GM19468 (cell line): ENCODE measurements at regions not wholly inside any gene's neighbourhood (a gene's known extent, or its start where the extent isn't known, plus 50 kb on each side); places are given as distances from the start of the nearest gene placed in this dataset.

Experiments
- ATAC-seq: cut with Tn5 transposase; IDR thresholded peaks from one replicate; pipeline ENCODE4 v1.9.1; 2021; ENCODE audit warnings: mild to moderate bottlenecking, moderate library complexity, moderate number of reproducible peaks; ENCODE audit not compliant: unreplicated experiment; ENCODE audit errors: extremely low read depth

DNA sequence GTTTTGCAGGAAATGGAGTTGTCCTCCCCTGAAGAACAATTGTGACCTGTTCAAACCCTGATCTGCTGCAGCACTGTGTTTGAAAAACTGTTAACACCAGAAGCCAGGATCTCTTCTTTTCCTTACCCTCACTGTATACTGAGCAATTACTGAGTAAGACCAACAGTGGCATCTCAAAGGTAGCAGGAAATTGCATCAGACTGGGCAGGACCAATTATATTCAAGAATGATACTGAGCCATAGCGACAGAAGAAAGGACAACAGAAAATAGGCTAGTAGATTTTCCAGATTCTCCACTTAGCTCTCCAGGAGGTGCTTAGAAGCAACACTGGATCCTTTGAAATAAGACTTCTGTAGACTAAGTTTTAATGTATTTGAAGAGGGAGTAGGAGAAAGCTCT lies 57.4 kb upstream of the INHBA start:
- no peak for ATAC-seq

DNA sequence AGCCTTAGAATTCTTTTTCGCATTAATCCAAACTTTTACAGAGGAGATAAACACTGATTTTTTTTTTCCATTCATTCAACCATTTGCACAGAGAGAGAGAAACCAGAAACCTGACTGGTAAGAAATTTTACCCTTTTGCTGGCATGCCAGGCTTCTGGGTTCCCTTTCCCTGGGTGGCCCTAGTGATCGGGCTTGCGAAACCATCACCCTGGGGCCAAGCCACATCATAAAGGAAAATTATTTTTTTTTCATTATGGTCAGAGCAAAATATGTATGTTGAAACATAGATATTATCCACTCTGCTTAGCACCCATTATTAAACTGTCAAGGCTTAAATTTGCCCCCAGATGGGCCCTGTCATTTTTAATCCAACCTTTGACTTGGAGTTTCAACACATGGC lies 55.4 kb upstream of the INHBA start:
- ATAC-seq = no peak

DNA sequence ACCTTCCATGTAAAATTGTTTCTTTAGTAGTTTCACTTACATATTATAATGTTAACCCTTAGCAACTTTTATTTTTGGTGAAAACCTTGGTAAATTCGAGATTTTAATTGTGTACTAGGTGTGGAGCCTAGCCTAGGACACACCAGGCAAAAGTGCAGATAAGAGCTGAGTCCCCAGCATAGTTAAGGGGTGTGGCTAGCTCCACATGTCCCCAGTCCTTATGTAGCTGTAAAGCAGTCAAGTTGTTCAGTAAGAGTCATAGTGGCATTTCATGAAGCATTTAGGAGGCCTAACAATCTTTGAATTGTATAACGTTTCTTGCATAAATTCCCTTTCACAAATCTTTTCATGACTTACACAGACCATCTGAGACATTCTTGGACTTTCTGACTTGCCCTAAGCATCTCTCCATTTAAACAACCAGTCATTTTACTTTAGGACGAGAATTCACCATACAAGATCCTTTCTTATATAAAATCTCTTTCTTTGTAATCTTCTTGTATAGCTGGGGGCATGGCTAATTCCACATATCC lies 53.8 kb upstream of the INHBA start:
- no peak for ATAC-seq

DNA sequence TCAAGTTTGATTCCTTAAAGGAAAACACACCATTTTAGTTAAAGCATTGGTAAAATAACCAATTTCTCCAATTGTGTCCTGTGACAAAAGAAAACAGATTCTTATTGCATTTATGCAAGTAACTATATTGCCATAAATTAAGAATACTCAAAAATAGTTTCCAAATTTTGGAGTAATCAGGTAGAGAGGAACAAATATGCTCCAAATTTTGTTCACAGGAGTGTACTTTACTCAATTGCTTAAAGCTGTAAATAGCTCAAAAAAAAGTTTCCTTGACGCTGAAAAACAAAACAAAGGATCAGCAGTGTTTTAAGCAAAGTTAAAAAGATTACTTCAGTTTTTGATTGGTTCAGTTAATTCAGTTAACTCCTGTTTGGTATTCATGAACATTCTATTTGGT lies 52.2 kb upstream of the INHBA start:
- no peak for ATAC-seq

DNA sequence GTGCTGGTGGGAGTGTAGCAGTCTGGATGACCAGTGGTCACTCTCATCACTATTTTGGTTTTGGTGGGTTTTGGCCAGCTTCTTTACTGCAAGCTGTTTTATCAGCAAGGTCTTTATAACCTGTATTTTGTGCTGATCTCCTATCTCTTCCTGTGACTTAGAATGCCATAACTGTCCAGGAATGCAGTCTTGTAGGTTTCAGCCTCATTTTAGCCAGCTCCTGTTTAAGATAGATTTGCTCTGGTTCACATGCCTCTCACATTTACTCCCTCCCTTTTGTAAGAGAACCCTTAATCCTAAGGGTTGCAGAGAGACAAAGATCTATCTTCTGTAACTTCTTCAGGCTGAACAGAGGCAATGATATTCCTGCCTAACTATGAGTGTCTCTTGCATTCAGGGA lies 51.2 kb upstream of the INHBA start:
- ATAC-seq = no peak
